Activated naive CD4-positive, alpha-beta T cell (primary cell): ENCODE measurements at regions not wholly inside any gene's neighbourhood (a gene's known extent, or its start where the extent isn't known, plus 50 kb on each side); places are given as distances from the start of the nearest gene placed in this dataset.
A peak's percentile ranks its signal among the peaks of the same experiment; 100 is the strongest.
"Not testable (repeated sequence)": the region's sequence is repeated elsewhere in the genome, so short reads cannot be mapped to it uniquely, and the experiment has no call there.

Experiments
- DNase-seq, 4 experiments: peaks; one replicate each; lab custom pipeline; 2025; lab: John Stamatoyannopoulos, UW

DNA sequence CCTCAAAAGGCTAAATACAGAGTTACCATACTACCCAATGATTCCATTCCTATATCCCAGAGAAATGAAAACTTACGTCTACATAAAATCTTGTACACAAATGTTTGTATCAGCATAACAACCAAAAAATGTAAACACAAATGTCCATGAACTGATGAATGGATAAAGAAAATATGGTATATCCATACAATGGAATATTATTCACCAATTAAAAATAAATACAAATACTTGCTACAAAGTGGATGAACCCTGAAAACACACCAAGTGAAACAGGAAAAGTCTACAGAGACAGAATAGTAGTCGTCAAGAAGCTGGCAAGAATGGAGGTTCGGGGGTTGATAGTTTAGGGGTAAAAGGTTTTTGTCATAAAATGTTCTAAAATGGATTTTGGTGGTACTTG lies 54.0 kb upstream of the ANKRD28 start:
- DNase-seq, result no peak

DNA sequence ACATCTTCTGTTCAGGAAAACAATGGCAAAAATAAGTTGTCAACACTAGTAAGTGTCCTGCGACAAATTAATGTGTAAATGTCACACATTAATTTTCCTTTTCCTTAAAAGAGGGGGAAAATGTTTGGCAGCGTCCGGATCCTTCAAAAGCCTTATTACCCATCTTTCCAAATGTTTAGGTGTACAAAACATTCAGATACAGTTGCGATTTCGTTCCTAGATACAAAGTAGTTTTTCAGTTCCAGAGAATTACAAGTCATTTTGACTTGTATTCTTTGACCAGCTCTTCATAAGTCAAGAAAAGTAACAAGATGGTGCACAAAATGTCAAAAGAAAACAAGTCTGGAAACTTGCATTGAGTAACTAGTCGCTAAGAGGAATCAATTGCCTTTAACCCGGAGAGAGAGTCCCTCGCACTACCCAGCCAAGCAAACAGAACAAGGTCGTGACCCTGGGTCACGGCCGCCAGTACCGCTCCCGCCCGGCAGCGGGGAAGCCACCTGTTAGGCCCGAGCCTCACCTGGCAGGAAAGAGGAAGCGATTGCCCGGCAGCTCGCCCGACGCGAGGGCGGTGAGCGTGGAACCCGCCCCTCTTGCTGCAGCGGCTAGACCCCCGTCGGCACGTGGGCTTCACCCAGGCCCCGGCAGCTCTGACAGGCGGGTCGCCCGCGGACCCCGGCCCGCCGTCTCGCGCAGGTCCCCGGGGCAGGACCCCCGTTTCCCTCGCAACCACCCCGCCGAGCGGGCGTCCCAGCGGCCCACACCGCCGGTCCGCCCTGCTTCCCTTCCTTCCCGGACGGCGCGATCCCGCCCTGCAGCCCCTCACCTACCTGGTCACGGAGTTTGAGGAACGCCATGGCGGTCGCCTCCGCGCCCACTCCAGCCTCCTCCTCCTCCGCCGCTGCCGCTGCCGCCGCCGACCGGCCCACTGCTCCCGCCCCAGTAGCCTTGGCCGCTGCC lies 61.0 kb upstream of the ANKRD28 start:
- peak; percentile 7 to 47 (median 17) for DNase-seq

DNA sequence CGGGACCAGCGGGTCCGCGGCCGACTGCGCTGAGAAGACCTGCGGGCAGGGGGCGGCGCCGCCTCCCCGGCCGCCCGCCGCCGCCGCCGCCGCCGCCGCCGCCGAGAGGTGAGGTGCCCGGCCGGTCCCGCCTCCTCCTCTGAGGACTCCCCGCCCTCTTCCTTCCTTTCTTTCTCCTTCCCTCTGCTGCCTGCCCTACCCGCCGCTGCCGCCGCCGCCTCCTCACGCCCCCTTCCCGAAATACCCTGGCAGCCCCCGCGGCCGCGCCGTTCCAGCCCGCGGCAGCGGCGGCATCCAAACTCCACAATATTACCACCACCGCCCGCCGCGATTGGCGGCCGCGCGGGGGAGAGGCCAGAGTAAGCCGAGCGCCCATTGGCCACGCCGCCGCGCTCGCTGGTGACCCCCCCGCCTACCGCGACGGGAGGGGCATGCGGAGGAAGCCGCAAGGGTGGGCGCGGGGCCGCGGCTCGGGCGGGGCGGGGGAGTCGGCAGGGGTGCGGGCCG lies 61.8 kb upstream of the ANKRD28 start:
- DNase-seq, result peak; percentile 30 to 70 (median 44)

DNA sequence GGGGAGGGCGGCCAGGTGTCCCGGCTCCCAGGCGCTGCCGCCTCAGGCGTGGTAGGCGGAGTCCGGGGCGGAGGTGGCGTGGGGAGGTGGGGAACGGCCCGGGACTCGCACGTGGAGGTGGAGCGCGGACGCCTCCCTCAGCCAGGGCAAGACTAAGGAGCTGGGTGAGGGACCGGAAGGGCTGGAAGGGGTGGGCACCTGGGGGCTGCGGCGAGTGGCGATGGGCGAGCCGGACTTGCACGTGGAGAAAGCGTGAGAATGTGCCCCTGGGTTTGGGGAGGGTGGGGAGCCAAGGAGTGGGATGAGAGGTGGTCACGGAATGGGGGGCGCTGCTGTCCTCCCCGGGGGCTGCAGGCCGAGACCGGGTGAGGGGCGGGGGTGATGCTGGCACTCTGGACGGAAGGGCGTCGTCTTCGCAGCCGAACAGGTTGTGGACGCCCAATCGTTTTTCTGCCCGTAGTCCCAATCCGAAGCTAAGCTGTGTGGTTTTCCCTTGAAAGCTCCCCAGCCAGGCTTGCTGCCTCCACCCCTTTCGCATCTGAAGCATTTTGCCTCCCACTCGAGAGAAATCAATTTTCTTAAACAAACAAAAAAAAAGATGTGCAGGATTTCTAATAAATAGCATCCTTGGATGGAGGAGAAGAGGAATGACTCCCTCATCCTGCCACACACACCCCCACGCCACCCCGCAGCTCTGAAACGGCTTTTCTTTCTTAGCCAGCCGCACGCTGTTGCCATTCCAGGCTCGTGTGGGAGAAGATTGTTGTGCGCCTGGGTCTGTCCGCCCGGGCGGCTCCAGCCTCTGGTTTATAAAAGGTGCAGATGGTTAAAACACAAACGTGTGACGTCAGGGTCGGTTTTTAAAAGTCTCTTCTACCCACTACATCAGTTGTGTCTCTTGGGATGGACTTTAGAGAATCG lies 62.5 kb upstream of the ANKRD28 start:
- peak in 1 of 4 experiments; percentile 30 for DNase-seq

DNA sequence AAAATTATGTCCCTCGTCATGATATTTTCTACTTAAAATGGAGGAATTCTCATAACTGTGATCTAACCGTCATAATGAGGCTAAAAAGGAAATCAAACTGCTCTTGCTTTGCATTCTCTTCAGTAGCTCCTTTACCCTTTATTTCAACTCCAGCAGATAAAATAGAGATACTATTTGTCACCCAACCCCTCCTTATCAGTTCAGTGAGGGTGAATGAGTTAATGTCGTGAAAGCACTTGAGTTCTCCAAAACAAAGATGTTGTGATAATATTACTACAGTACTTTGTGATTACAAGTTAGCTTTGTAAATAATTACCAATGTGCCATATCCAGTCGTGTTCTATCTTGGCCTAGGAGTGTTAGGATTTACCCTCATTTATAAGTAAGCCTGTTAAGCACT lies 63.4 kb upstream of the ANKRD28 start:
- DNase-seq, result no peak

DNA sequence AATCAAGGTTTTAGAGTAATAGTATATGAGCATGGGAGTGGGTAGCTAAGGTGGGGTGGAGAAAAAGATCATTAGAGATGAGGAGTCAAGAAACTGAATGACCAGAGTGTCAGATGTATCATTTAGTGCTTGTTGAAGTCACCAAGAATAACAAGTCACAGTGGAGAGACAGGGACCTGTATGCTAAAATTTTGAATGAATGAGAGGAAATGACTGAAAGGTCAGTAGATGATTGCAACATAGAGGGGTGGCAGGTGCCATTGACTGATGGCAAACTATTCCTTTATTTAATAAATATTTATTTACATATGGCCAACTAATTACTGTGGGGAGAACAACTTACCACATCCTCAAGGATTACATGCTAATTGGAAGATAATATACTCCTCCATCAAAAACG lies 75.0 kb upstream of the ANKRD28 start:
- no peak for DNase-seq

DNA sequence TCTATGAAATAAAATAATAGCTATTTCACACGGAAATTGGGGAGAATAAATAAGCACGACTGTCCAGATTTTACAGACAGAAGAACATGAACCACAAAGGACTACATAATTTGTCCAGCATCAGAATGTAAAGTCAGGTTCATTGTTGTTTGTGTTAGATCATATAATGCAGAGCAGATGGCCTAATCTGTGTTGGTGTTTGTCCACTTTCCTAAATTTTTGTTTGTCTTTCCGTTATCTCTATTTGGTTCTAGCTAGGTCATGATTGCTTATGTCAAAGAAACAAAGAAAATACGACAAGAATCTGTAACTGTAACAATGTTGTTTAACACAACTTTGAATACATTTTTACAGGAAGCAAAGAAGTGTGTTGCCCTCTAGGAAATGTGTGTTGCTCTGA lies 75.6 kb upstream of the ANKRD28 start:
- DNase-seq, result no peak

DNA sequence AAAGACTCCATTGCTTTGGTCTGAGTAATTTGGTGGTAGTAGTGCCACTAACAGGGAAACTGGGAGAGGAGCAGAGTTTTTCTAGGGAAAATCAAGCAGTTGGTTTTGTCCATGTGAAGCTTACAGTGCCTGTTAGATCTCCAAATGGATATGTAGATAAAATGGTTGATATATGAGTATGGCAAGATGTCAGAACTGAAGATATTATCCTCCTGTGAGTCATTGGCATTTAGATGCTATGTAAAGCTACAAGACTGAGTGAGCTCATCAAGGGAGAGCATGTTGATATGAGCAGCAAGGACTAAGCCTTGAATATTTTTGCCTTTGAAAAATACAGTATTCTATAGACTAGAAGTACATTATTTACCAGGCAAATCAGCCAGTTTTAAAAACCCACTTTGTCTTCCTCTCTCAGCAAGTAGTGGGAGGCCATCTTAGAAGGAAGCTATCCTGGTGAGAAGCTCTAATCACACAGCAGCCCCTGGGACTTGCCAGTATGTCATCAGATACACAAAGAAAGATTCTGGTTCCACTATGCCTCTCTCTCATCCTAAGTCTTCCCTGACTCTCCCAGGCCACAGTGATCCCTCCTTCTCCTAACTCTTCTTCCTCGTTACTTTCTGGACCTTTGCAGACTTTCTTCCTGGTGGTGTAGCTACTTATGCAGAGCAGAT lies 77.4 kb upstream of the ANKRD28 start:
- no peak for DNase-seq

DNA sequence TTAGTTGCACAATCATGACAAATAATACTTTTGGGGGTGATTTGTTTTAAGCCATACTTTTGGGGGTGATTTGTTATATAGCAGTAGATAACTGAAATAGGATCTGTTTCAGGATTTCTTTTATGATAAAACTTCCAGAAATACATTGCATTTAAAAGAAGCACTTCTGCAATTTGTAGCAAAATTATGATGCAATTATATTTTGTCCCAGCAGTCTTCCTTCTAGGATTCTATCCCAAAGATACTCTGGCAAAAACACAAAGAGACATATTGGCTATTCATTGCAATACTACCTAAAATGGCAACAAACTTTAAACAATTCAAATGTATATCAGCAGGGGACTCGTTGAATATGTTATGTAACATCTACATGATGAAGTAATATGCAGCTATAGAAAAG lies 78.9 kb upstream of the ANKRD28 start:
- DNase-seq, result no peak

DNA sequence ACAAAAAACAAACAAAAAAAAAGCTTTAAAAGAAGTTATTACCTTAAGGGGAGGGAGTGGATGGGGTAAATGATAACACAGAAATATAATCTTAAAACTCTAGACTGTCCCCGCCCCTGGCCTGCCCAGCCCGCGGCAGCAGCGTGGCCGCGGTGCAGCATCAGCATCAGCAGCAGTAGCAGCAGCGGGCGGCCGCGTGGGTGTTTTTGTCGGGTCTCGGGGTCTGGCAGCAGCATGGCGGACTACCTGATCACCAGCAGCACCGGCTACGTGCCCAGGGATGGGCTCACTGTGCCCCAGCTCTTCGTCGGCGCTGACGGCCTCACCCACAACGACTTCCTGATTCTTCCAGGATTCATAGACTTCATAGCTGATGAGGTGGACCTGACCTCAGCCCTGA lies 80.0 kb upstream of the ANKRD28 start:
- no peak for DNase-seq

DNA sequence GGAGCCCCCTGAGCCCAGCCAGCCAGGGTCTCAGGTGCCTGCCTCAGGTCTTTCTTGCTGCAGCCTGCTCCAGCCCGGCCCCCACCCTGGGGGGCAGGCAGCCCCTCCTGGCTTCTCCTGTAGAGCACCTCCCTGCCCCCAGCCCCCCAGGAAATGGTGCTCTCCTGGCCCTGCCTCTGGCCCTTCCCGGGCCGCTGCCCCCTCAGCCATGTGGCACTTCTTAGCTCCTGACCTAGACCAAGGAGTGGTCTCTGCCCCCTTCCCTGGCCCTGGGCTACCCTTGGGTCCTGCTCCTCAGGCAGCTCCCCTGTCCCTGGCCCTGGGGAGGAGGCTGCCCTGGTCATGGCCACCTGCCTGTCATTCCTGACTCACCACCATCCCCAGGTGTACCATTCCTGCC lies 82.0 kb upstream of the ANKRD28 start:
- not testable (repeated sequence) for DNase-seq

DNA sequence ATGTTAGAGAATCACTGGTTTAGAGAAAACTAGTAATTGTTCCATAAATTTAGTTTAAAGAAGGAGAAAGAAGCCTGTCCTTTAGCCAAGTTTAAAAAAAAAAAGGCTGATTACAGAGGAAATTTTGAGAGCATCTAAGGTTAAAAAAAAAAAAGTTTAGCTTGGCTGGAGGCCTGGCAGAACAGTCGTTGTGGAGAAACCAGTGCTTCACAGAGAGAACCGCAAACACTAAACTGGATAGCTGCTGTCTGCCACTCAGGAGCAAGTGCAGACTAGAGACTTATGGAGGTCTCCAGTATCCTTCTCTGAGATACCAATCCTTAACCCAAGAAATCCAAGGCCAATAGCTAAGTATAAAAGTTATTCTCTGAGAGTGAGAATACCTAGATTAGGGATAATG lies 84.8 kb upstream of the ANKRD28 start:
- DNase-seq, result no peak

DNA sequence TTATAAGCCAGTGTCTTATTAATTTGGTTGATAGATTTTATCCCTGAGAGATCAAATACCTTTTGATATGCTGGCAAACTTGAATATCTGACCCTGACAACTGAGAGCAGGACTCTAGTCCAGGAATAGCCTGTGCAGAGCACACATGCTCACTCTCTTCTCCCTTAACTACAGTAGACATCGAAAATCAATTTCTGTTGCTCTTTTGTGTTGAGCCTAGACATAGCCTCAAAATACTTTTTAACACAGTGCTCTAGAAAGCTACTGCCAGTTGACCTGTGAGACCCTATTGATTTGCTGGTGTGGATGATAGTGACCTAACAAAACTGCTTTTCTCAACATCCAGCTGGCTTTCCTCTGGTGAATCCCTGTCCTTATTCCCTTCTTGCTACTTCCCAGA lies 86.4 kb upstream of the ANKRD28 start:
- DNase-seq, result no peak

DNA sequence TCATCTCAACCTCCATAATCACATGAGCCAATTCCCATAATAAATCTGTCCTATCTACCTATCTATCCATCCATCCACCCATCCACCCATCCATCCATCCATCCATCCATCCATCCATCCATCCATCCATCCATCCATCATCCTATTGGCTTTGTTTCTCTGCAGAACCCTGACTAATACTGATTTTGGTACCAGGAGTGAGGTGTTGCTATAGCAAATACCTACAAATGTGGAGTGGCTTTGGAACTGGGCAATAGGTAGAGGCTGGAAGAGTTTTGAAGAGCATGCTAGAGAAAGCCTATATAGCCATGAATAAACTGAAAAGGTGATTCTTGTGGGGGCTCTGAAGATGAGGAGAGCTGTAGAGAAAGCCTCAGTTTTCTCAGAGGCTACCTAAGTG lies 88.7 kb upstream of the ANKRD28 start:
- DNase-seq, result no peak

DNA sequence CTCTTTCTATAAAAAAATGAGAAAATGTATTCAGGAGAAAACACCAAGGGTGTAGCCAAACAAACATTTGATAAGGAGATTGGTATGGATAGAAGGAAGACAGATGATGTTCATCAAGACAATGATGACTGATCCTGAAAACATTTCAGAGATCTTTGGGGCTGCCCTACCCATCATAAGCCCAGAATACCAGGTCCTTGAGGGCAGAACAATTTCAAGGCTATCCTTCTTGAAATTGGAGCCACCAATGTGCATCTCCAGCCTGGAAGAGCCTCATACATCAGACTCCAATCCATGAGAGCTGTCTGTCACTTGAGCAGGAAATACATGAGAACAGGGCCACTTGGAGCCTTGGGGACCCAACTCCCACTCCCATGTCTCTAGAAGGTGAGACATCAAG lies 89.5 kb upstream of the ANKRD28 start:
- DNase-seq, result no peak

DNA sequence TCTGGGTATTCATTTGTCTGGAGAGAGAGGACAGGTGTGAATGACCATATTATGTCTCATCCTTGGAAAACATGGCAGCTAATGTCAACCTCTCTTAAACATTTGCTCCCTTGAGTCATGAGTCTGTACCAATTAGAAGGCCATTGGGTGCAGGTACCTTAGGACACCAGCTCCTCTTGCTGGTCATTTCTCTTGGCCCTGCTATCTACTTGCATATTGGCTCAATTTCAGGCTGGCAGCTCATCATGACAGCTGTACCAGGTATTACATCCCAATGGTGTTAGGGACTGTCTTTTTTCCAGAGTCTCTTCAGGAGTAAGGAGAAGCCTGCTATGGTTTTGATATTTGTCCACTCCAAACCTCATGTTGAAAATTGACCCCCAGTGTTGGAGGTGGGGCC lies 92.2 kb upstream of the ANKRD28 start:
- no peak for DNase-seq

DNA sequence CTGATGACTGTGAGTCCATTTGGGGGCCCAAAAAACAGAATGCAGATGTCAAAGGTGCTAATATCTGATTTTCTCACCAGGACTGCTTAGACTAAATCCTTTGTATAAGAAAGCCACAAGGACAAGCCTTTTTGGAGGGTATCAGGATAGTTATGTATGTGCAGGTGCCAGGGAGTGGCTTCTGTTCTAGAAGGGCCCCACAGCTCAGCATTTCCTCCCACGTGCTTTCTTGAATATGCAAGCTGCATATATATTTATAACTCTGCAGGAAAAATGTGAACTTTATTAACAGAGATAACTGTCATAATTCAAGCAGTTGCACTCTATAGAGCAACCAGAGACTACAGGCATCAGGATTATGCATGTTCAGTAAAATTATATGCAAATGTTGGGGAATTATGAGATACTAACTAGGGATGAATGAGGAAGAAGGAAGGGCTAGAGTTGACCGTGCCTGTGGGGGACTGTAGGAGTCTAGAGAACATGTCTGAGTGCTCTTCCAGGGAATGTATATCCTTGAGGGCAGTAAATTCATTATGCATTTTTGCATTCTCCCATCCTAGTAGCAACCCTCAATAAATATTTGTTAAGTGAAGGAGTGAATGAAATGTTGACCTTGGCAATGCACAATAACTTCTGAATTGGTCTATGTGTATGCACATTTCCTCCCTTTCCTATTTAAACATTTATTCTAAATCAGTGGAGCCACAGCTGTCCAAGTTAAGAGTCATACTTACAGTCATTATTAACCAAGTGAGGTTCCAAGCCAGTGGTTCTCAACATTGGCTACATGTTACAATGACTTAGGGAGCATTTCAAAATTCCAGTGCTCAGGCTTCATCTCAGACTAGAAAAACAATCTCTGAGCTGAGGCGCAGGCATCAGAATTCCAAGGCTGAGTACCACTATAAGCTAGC lies 94.8 kb upstream of the ANKRD28 start:
- no peak for DNase-seq

DNA sequence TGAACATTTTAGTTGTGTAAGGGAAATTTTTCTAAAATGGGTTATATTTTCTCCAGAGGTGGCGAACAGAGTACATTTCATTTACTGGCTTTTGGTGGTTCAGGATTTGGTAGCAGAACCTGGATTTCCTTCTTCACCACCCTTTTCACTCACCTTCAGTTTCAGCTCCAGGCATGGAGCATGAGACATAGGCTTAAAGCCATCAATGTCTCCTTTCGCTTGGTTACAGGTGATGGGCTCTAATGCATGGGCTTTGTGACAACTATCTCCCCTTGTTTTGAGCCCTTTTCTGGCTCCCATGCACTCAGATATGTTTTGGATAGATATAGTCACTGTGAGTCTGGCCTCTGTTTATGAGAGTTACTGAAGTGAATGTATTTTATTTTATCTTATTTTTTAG lies 96.6 kb upstream of the ANKRD28 start:
- no peak for DNase-seq

DNA sequence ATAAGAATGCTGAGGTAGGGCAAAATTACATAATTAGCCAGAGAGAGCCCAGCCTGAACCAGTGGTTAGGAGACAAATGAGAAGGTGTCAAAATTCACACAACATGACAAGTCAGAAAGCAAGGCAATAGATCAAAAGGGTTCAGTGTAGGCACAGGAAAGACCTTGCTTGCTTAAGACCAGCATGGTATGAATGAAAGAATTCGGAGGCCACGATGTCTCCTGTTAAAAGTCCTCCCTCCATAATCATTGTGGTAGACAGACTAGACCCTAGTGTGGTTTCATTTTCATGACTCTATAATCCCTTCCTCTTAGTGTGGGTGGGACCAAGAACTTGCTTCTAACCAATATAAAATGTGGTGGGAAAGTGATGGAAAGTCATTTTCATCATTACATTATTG lies 98.7 kb upstream of the ANKRD28 start:
- no peak for DNase-seq

DNA sequence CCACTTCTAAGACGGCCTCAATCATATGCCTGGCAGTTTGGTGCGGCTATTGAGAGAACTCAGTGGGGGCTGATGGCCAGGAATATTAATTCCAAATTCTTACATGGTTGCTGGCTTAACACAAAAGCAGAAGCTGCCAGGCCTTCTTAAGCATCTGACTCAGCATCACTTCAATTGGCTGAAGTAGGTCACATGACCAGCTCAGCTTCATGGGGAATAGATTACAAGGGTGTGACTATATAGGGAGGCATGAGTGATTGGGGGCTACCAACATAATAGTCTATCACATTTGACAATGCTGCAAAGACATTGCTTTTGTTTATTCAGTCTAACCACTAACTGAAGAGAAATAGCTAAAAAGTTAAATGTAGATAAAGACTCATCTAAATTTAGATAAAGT lies 101.6 kb upstream of the ANKRD28 start:
- DNase-seq, result no peak

DNA sequence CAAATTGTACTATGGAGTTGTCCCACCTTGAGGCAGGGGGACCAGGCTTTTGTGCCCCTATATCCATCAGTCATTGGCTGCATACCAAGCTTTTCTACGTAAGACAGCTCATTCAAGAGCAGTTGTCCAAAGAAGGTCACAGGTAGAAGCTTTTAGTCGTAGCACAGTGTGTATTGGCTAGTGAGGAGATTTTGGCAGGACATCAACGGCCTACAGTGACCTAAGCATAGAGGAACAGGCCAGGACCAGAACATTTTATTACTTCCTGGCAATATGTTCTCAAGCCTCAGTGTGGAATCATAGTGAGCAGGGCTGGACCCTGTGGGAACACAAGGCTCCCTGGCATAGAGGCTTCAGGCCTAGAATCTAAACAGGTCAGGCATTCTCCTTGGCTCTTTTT lies 105.4 kb upstream of the ANKRD28 start:
- no peak for DNase-seq
